C1 segment of cervical spinal cord (tissue), 14 donors: ENCODE measurements at regions not wholly inside any gene's neighbourhood (a gene's known extent, or its start where the extent isn't known, plus 50 kb on each side); places are given as distances from the start of the nearest gene placed in this dataset.

Experiments
- DNase-seq, 14 donors: peaks; one replicate each; lab custom pipeline; 2025; lab: John Stamatoyannopoulos, UW

GRCh38 chr7:13835442-13835841 lies 154.0 kb downstream of the ETV1 start:
- no peak for DNase-seq

- DNase-seq, result no peak
These were observed 150.4 kb downstream of the ETV1 start for GRCh38 chr7:13839063-13839462.
